GM18507 (cell line): ENCODE measurements at regions not wholly inside any gene's neighbourhood (a gene's known extent, or its start where the extent isn't known, plus 50 kb on each side); places are given as distances from the start of the nearest gene placed in this dataset.

Source experiments
- DNase-seq: peaks from one replicate; pipeline ENCODE4 v3.0.0; 2011; ENCODE audit warnings: low read depth; ENCODE audit not compliant: insufficient read length; ENCODE audit errors: extremely low spot score
- FAIRE-seq: peaks from 2 replicates; lab custom pipeline; 2011; peaks lifted over from hg19 to GRCh38; lab: Jason Lieb, UNC

DNA sequence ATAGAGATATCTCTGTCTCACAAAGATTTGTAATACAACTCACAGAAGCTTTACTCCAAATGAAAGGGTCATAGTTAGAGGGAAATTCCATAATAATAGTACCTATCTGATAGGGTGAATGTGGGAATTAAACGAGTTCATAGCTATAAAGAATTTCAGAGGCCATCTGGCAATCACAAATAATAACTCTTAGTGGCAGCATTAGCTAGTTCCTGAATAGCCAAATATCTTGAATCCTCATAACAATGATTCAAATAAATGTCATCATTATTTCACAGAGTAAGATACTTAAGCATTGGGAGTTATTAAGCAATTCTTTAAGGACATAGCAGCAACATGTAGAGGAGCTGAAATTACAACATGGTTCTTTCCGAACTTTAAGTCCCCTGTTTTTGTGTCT is 1265.0 kb upstream of the PIK3C3 start:
- no peak for FAIRE-seq
- no peak for DNase-seq

DNA sequence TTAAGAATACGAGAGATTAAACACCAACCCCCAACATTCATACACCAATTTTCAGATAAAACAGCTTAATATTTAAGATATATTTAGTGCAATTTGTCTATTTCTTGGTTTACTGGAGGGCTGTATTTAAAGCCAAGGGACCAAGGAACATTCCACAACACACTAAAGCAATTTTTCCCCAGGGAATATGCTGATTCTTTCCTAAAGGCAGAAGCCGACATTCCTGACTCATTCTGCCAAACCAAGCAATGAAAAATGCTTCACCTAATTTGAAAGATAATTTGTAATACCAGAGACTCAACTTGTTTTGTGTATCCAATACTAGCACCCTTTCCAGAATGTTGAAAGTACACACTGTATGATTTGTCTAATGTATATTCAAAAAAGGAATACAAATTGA is 1267.6 kb upstream of the PIK3C3 start:
- DNase-seq (no peak), FAIRE-seq (no peak)

DNA sequence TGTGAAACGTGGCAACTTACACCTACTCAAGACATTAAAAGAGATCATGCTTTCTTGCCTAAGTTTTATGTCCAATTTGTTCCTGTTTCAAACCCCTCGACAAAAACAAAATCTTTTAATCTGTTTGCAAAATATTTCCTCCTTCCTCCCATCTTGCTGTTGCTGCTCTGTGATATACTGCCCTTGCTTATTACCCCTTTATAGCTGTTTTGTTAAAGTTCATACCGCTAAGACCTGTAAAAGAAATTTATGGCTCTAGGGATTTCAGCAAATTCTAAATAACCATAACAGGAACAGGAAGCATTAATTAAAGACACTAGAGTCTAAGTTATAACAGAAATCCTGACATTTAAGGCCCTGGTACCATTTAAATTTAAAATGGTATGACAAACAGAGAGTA is 1268.2 kb upstream of the PIK3C3 start:
- FAIRE-seq, result no peak
- no peak for DNase-seq

DNA sequence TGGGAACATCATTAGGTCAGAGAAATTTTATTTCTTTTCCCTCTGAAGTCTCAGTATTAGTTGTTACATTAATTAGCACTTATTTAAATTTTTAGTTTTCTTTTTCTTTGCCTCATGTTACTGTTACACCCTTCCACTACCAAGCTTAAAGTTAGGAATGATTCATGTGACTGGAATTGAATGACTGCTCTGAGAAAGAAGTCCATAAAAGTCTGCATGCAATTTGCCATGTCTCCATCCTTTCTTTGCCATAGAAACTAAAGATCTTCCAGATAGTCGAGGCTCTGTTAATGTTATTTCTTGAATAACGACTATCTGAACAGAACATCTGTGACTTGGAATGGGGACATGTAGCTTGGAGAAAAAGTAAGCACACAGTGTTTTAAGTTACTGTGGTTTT is 1269.8 kb upstream of the PIK3C3 start:
- DNase-seq (no peak), FAIRE-seq (no peak)

DNA sequence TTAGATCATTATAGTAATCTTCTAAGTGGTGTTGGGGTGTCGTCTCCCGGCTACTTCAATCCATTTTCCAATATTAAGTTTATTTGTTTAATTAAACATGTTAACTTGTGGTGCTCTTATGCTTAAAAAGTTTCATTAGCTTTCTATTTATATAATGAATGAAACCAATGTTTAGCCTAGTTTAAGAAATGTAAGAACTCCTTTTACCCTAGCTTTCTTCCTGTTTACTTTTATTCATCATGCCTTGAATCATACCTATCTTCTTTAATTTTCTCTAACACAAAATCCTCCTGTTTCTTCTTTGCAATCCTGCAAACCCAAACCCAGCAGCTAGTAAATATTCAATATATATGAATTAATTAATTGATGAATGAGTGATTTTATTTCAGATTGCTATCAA is 1276.7 kb upstream of the PIK3C3 start:
- no peak for DNase-seq
- no peak for FAIRE-seq

DNA sequence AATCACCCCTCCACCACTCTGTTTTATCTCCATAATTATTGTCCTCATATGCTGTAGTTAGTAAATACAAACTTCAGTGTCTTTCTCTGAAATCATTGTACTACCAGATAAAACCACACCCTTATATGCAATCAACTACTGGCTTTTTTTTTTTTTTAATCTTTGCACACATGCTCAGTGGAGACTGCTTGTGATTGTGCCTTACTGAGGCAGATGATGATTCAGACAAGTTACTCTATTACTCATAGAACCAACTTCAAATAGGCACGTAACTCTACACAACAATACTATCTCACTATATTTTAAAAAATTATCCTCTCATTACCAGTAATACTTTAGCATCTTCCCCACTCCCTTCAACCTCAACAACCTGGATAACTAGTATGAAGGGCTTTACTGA is 1278.4 kb upstream of the PIK3C3 start:
- no peak for DNase-seq
- FAIRE-seq, result no peak

DNA sequence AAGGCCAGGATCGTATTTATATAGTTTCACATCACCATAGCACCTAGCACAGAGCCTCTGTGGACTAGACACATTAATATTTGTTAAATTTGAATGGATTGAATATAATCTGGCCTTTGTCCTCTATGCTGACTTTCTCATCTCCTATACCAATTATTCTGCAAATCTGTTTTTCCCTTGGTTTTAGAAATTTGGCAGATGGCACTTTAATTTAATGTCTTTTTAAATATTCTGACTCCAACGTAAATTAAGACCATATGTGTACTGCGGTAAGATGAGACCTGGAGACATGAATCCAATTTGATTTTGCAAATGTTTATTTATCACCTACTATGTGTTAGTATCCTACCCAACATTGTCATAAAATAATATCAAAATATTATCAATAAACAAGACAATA is 1281.9 kb upstream of the PIK3C3 start:
- DNase-seq (no peak), FAIRE-seq (no peak)

DNA sequence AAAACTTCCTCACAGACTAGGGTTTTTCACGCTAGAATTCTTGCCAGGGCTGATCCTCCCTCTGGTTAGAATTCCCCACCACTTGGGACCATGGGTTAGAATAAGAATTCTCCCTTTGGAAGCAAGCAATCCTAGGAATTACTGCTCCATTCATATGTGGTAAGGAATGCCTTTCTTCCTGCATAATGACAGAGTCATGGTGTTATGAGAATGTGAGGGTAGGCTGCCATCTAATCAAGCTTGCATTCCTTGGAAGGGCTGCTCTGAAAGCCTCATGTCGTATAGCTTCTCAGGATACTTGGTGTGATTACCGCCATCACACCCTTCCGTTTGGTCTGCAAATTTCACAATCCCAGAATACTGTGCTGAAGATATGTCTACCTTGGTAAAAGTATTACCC is 1282.4 kb upstream of the PIK3C3 start:
- FAIRE-seq, result no peak

DNA sequence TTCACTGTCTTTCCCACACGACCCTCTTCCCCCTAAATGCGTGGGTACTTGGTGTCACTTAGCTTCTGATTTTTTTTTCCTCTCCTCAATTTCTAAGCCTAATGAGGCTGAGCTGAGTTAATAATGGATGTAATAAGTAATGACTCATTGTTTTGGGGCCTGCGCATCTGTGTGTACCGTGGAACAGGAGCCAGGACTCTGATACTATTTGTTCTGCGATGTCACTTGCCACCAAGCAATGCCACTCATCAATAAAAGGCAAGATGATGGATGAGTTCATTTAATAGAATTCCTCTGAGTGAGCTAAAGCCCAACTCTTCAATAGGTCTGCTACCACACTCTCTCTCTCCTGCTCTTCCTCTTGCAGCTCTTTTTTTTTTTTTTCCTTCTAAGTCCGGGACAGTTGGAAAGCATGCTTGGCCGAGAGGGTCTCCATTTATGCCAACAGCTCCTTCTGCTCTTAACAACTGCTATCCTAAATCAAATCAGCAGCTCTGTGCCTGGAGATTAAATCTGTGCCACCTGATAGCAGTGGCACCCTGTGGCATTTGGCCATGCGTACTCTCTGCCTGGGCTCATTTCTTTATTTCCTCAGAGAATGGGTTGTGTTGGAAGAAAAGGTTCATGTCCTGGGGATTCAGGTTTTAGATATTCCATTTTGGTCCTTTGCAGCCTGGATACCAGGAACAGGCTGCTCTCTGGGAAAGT is 1284.2 kb upstream of the PIK3C3 start:
- FAIRE-seq (no peak), DNase-seq (no peak)

More for the DNA sequence above, 1282.4 kb upstream of the PIK3C3 start:
- no peak for DNase-seq

DNA sequence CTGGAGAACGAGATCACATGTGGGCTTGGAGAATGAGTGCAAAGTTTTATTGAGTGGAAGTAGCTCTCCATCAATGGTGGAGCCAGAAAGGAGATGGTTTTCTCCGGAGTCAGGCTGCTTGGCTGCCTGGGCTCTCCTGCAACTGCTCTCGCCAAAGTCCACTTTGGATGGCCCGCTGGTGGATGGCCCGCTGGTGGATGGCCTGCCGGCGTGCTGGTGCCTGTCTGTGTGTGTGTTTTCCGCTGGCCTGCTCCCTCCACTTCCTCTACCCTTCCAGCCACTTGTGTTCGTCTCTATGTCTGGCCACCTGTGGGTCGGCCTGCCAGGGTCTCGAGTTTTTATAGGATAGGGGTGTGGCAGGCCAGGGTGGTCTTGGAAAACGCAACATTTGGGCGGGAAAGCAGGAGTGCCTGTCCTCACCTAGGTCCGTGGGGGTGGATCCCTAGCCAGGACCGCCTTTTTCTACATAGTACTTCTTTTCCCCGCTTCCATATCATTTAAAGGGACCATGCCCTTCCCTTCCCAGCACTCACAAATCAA is 1292.1 kb upstream of the PIK3C3 start:
- DNase-seq (no peak), FAIRE-seq (no peak)

DNA sequence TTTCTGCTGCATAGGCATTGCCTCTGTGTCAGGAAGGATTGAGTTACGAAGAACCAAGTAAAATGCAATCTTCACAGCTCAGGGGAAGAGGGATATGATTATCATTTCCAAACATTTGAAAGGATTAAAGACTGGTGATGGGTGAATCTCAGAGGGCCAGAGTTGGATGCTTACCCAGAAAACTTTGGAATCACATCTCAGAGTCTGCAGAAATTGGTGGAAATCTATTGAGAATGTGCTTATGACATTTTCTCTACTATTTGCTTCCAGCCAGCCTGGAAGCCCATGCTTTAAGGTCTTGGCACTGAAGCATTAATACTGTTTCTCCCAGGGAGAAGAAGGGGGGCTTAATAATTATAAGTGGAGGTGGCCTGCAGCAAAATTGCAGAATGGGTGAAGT is 1301.4 kb upstream of the PIK3C3 start:
- FAIRE-seq, result no peak

DNA sequence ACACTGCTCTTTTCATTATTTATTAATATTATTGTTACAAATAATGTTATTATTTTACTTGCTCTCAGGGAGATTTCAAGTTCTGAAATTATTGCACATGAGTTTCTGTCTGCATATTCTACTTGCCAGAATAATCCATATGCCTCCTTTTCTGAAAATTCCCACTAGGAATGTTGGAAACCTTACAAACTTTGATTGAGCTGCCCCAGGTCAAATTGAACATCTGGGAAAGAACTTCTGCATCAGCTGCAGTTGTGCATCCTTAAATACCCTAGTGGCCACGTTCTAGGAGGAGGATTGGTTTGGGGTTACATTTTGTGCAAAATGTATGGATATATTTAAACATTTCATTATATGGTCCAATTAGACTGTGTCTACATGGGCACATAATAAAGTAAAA is 1302.7 kb upstream of the PIK3C3 start:
- DNase-seq, result no peak
- FAIRE-seq, result no peak

More for the DNA sequence above, 1301.4 kb upstream of the PIK3C3 start:
- DNase-seq, result no peak

DNA sequence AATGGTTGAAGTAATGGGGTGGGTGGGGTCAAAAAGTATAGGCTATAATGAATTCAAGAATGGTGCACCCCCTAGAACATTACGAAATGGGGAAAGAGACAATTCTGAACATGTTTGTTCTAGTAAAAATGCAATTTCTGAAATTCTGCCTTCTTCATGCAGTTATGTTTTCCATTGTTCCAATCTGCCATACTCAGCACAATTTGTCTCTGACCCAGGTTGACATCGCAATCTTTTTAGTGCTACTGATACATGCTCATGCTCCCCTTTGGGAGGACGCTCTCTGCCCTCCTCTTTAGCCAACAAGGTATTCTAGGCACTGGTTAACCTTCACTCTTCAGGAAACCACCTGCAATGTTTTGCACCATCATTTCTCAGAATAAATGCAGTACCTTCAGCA is 1303.9 kb upstream of the PIK3C3 start:
- FAIRE-seq, result no peak

DNA sequence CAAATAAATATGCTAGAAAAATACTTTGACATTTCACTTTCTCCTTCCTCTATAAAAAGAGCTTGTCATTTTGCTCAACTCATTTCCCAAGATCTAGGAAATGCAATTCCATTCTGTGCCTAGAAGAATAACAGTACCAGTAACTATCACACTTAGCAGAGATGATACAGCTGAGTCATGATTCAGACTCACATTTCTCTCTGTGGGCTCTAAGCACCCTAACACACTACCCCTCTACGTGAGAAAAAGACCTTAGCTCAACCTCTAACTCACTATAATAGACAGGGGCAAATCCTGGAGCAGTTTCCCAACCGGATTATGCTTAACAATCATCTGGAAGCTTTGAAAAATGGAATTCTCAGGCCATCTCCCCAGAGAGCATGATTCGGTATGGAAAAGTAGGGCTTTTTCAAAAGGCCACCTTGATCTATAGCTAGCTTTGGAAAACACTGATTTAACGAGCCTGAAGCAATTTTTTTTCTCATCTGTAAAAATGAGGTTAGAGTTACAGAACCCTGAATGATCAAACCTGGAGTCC is 1312.3 kb upstream of the PIK3C3 start:
- DNase-seq (no peak), FAIRE-seq (no peak)

More for the DNA sequence above, 1303.9 kb upstream of the PIK3C3 start:
- no peak for DNase-seq

DNA sequence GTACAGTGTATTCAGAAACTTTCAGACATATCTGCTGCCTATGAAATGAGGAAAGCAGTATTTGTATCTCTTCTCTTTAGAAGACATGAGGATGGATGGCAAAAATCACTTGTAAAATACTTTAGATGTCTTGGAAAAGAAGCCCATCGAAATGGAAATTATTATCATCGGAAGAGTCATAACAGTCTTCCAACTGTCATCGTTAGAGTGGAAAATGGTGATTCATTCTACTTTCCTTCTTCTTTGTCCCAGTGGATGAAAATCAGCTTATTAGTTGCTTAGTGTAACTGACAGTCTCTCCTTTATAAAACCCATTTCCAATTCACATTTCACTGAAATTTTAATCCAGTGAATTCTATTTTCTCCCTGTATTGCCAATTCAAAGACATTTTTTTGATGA is 1323.7 kb upstream of the PIK3C3 start:
- DNase-seq (no peak), FAIRE-seq (no peak)

DNA sequence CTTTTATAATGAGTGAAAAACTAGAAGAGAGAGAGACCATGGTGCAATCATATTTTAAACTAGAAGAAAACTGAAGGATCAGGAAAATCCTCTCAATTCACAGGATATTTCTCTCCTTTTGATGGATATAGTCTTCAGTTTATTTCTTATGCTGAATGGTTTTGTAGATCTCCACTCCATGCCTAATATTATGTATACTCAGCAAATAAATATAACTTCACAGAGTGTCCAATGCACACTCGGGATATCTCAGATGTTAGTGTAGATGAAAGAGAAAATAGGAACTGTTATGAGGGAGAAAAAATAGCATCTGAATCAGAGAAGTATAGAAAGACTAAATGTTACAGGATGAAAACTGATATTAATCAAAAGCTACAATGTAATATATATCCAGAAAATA is 1324.5 kb upstream of the PIK3C3 start:
- FAIRE-seq, result no peak
- DNase-seq, result no peak

DNA sequence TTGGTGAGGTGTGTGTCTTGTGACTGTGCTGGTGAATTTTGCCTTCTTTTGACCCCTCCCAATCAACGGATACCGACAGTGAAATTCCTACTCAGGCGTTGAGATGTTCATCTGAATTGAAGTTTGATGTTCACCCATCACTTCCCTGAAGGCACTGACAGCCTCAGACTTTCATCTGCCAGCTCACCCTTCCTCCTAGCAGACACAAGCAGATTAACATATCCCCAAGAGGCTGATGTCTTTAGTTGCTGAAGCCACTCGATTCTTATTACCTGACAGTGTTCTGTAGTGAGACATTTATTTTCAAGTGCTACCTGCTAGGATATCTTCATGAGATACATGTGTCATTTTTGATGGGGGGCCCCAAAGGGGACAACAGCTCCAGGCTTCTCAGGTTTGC is 1330.1 kb upstream of the PIK3C3 start:
- DNase-seq (no peak), FAIRE-seq (no peak)

DNA sequence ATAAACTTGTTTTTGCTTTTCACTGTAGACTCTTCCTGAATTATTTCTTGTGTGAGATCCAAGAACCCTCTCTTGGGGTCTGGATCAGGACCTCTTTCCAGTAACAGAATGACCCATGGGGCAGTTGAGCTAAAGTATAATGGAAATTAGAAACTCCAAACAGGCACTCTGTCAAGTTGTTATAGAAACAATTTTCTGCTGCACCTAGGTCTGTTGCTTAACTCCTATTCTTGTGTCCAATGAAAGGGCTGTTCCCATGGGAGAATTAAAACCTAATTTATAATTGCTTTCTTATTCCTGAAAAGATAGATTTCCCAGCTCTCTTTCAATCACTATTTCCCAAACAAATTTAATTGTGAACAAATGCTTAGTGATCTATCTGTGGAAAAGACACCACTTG is 1341.3 kb upstream of the PIK3C3 start:
- DNase-seq (no peak), FAIRE-seq (no peak)

DNA sequence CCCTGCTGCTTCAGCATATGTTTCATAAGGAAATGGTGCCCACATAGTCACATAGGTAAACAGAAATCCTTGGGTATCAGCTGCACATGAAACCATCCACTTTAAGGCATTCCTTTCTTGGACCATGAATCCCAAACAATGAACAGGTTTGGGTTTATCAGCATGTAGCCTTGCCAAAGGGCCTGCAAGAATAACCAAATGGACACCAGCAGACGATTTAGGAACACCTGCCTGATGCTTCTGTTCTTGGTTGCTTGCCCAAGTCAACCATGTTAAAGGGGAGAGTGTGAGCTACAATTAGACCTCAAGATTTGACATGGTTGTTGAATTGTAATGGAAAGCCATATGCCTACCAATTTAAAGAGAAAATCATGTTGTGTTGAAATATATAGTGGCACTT is 1342.7 kb upstream of the PIK3C3 start:
- no peak for FAIRE-seq
- no peak for DNase-seq

DNA sequence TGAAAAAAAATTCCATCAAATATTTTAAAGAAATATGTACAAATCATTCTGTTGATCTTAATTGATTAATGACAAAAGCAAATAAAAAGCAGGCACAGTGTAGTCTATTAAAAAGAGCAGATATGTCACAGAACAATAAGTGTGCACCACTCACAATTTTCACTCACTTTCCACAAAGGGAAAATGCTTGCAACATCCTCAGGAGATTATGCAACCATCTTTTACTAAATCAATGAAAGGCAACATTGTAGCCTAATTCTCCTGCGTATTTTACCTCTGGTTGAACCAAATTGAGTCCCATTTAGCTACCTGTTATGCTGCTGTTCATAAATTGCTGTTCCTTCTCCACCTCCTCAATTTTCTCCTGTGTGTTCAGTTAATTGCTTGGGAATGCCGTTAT is 1346.8 kb upstream of the PIK3C3 start:
- FAIRE-seq, result no peak
- no peak for DNase-seq

DNA sequence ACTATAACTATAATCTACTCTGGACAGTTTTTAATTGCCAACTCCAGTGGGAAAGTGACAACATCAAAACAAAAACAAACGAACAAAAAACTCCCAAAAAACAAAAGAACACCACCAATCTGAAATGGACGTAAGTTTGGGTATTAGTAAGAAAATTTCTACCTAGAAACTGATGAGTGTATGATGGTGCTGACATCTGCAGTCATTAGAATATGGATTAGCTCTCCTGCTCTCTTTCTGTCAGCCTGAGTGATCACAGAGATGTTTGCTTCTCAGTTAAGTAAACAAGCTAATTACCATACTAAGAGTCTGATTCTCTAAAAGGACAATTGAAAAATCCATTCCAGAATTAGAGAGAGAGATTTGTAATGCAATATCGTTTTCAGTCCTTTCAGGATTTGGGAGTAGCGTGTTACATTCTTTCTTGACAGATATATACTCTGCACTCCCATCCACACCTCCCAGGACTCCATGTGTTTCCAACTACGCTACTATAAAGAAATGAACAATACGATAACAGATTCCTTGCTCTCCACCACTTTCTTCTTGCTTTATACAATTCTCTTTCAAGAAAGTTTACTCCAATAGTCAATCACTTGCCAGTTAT is 1347.4 kb upstream of the PIK3C3 start:
- FAIRE-seq, result no peak
- no peak for DNase-seq
